ENCODE measurements at regions not wholly inside any gene's neighbourhood (a gene's known extent, or its start where the extent isn't known, plus 50 kb on each side); places are given as distances from the start of the nearest gene placed in this dataset.

DNA sequence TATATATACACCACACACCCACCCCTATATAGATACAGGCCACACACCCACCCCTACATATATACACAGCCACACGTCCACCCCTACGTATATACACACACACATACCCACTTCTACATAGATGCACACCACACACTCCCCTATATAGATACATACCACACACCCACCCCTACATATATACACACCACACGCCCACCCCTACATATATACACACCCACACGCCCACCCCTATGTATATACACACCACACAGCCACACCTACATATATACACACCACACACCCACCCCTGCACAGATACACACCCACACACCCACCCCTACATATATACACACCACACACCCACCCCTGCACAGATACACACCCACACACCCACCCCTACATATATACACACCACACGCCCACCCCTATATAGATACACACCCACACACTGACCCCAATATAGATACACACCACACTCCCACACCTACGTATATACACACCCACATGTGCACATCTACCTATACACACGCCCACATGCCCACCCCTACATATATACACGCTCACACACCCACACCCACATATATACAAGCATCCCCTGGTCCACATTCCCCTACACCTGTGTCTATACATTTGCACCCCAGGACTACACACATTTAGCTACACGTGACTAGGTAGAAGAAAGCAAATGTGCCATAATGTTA, 52.1 kb upstream of the UBE3C start:
- DNase-seq (no peak), ATAC-seq (ENCODE audit: low read depth) (no peak)
- 38% methylated on average over 4 of the region's 9 CpGs; no CpG with 5 or more reads in 1 of the 2 experiments for WGBS, 2 experiments (ENCODE audit: extremely low coverage in 2 of 2, insufficient read length in 1 of 2)
- Histone ChIP-seq H3K79me1 (ENCODE audit: low read depth in 1 of 2, low read length in 2 of 2) (no peaks in the 10 kb centered on the region), H3K4me2 (ENCODE audit: low read depth, low read length) (no peak overlapping the region), H2BK120ac (ENCODE audit: low read depth, low read length) (no peak overlapping the region), H3K14ac (replicated peaks; ENCODE audit: low read depth, low read length) (no peak overlapping the region), H4K91ac (ENCODE audit: insufficient read depth, low read depth, low read length) (no peak overlapping the region), H3K4ac (ENCODE audit: low read depth, low read length) (no peak overlapping the region), H3K36me3 (ENCODE audit: control insufficient read depth, insufficient read depth, low read length) (no peaks in the 10 kb centered on the region), H3K56ac (ENCODE audit: extremely low read depth, insufficient read depth, low read length) (no peak overlapping the region), H4K8ac (ENCODE audit: low read depth in 2 of 2, low read length in 2 of 2) (no peak overlapping the region), H3K4me3 (ENCODE audit: insufficient read depth, low read depth, low read length) (no peak overlapping the region), H2BK20ac (ENCODE audit: low read depth, low read length) (no peak overlapping the region), H3K27ac (ENCODE audit: insufficient read depth, low read length) (no peak overlapping the region), H4K20me1 (ENCODE audit: insufficient read depth, low read length) (no peaks in the 10 kb centered on the region), H3K9ac (ENCODE audit: low read depth, low read length) (no peak overlapping the region), H3K27me3 (ENCODE audit: control insufficient read depth, insufficient read depth, low read length) (peaks cover 2% of the 10 kb centered on the region; the same call in 1 of the 2 replicates), H2AK5ac (ENCODE audit: low read depth, low read length) (no peak overlapping the region), H2AFZ (replicated peaks; ENCODE audit: low read length, poor library complexity) (no peak overlapping the region), H2BK5ac (ENCODE audit: low read depth, low read length, poor library complexity, severe bottlenecking) (no peak overlapping the region), H2BK15ac (ENCODE audit: low read depth, low read length) (no peak overlapping the region), H3K9me3 (ENCODE audit: control insufficient read depth, insufficient read depth, low read length) (peaks cover 3% of the 10 kb centered on the region; the same call in 1 of the 2 replicates), H4K5ac (ENCODE audit: low read depth, low read length) (no peak overlapping the region), H2AK9ac (replicated peaks; ENCODE audit: low read depth, low read length, poor library complexity) (no peak overlapping the region), H3K9me1 (ENCODE audit: insufficient read depth, low read length) (no peaks in the 10 kb centered on the region), H3K18ac (ENCODE audit: low read depth, low read length) (no peak overlapping the region), H3K23ac (ENCODE audit: low read depth, low read length) (no peak overlapping the region), H3K4me1 (ENCODE audit: control insufficient read depth, insufficient read depth, low read length) (no peaks in the 10 kb centered on the region)
- ChIA-PET CTCF (no interaction called here), POLR2A (ENCODE audit: unreplicated experiment) (no interaction called here)
- dilution Hi-C loops (cut with HindIII; ENCODE audit: low sequenced_read_pairs, unreplicated experiment) (no loop called here), intact Hi-C loops (cut with micrococcal nuclease) (no loop called here), in situ Hi-C loops (cut with MboI; ENCODE audit: low sequenced_read_pairs) (no loop called here)
- no peak for TF ChIP-seq RAD21 (IDR thresholded peaks at IDR 0.05; ENCODE audit: low read length)
- TF ChIP-seq CEBPB (IDR thresholded peaks at IDR 0.05; ENCODE audit: low read depth, low read length), result no peak
- no peak for TF ChIP-seq MAFK (IDR thresholded peaks at IDR 0.05; ENCODE audit: low read depth, low read length)
- no peak for TF ChIP-seq CHD1 (IDR thresholded peaks at IDR 0.05; ENCODE audit: low read depth, low read length)
- TF ChIP-seq, protein P1, sequence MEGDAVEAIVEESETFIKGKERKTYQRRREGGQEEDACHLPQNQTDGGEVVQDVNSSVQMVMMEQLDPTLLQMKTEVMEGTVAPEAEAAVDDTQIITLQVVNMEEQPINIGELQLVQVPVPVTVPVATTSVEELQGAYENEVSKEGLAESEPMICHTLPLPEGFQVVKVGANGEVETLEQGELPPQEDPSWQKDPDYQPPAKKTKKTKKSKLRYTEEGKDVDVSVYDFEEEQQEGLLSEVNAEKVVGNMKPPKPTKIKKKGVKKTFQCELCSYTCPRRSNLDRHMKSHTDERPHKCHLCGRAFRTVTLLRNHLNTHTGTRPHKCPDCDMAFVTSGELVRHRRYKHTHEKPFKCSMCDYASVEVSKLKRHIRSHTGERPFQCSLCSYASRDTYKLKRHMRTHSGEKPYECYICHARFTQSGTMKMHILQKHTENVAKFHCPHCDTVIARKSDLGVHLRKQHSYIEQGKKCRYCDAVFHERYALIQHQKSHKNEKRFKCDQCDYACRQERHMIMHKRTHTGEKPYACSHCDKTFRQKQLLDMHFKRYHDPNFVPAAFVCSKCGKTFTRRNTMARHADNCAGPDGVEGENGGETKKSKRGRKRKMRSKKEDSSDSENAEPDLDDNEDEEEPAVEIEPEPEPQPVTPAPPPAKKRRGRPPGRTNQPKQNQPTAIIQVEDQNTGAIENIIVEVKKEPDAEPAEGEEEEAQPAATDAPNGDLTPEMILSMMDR (conservative IDR thresholded peaks at IDR 0.05; ENCODE audit: low read depth, low read length), result no peak
- TF ChIP-seq RCOR1 (IDR thresholded peaks at IDR 0.05; ENCODE audit: insufficient replicate concordance, low read length), result no peak
- no peak for TF ChIP-seq POLR2A (IDR thresholded peaks at IDR 0.05; ENCODE audit: low read depth, low read length)
- TF ChIP-seq MXI1 (IDR thresholded peaks at IDR 0.05; ENCODE audit: borderline replicate concordance, low read depth, low read length), result no peak
- TF ChIP-seq, protein P2, sequence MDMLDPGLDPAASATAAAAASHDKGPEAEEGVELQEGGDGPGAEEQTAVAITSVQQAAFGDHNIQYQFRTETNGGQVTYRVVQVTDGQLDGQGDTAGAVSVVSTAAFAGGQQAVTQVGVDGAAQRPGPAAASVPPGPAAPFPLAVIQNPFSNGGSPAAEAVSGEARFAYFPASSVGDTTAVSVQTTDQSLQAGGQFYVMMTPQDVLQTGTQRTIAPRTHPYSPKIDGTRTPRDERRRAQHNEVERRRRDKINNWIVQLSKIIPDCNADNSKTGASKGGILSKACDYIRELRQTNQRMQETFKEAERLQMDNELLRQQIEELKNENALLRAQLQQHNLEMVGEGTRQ (IDR thresholded peaks at IDR 0.05; ENCODE audit: low read depth, low read length), result no peak
- TF ChIP-seq NFE2L2 (IDR thresholded peaks at IDR 0.05; ENCODE audit: low read depth, low read length), result no peak
- TF ChIP-seq FOS (IDR thresholded peaks at IDR 0.05; ENCODE audit: low read depth, low read length), result no peak
- TF ChIP-seq RFX5 (IDR thresholded peaks at IDR 0.05; ENCODE audit: low read depth, low read length), result no peak
- TF ChIP-seq BHLHE40 (IDR thresholded peaks at IDR 0.05; ENCODE audit: low read depth, low read length), result no peak
- no TSS peak for BruUV-seq (replicated peaks)

Measured in IMR-90 (cell line).